HCT116 (cell line): ENCODE measurements at regions not wholly inside any gene's neighbourhood (a gene's known extent, or its start where the extent isn't known, plus 50 kb on each side); places are given as distances from the start of the nearest gene placed in this dataset.

Experiments
- ATAC-seq: fragments of 200-7000 bp; cut with Tn5 transposase; 2 replicates; pipeline ENCODE4 v1.9.1; 2020; ENCODE audit warnings: mild to moderate bottlenecking, moderate library complexity
- BruUV-seq: library from RNA; stranded (reverse); fragments of 400-500 nt; replicated peaks from 2 replicates; lab custom pipeline; 2021; lab: Mats Ljungman, UMichigan
- CTCF ChIA-PET: fragments of 300-600 bp; sonication (Branson Sonifier 250); formaldehyde crosslinking; loops from one replicate; lab custom pipeline; 2021; ENCODE audit warnings: antibody characterized with exemption; lab: Charles Lee
- POLR2A ChIA-PET: fragments of 300-600, 350-600 bp; sonication (Branson Sonifier 250); formaldehyde crosslinking; loops from one replicate; lab custom pipeline; 2021; ENCODE audit warnings: antibody characterized with exemption; lab: Charles Lee
- RAD21 ChIA-PET, 2 experiments: fragments of 300-600 bp; sonication (Branson Sonifier 250); formaldehyde crosslinking; loops; one replicate each; lab custom pipeline; 2023; ENCODE audit warnings: low total read pairs in 2 of 2; ENCODE audit not compliant: uncharacterized antibody in 2 of 2, unreplicated experiment in 2 of 2, low non-redundant PET in 1 of 2; lab: Charles Lee
- DNase-seq: peaks from one replicate; pipeline ENCODE4 v3.0.0-alpha.2; 2010; ENCODE audit warnings: low read depth, low spot score
- H2AFZ ChIP-seq: fragments of 200-600 bp; shearing (Covaris generic), sonication (generic); 2 replicates; pipeline ENCODE4 v1.6.1; 2017; ENCODE audit warnings: low read depth, mixed run types, mixed read lengths, antibody characterized with exemption, low read length; ENCODE audit not compliant: poor library complexity, severe bottlenecking
- H3K27ac ChIP-seq: 2 replicates; pipeline ENCODE4 v1.5.1; 2012; ENCODE audit warnings: low read depth, low read length
- H3K27me3 ChIP-seq: fragments of 200-600 bp; sonication (generic); 2 replicates; pipeline ENCODE4 v1.6.1; 2016; ENCODE audit warnings: mixed run types, low read length, mixed read lengths; ENCODE audit not compliant: insufficient read depth
- H3K36me3 ChIP-seq, 2 experiments: fragments of 200-500 bp in 1 of 2; fragments of 200-600 bp in 1 of 2; sonication (Bioruptor generic) in 1 of 2; sonication (generic) in 1 of 2; 2 replicates each; pipeline versions ENCODE4 v1.5.1 to v1.6.1; 2014 to 2016; ENCODE audit warnings: low read length in 2 of 2, inconsistent platforms in 1 of 2, mixed read lengths in 1 of 2, mixed run types in 1 of 2; ENCODE audit not compliant: insufficient read depth in 2 of 2, control insufficient read depth in 1 of 2
- H3K4me1 ChIP-seq, 2 experiments: fragments of 200-600 bp in 1 of 2; sonication (generic) in 1 of 2; 2 replicates each; pipeline versions ENCODE4 v1.5.1 to v1.6.1; 2012 to 2017; ENCODE audit warnings: low read length in 2 of 2, inconsistent platforms in 1 of 2, mild to moderate bottlenecking in 1 of 2, mixed read lengths in 1 of 2, mixed run types in 1 of 2, moderate library complexity in 1 of 2; ENCODE audit not compliant: insufficient read depth in 2 of 2, control insufficient read depth in 1 of 2
- H3K4me2 ChIP-seq: fragments of 200-600 bp; sonication (generic); 2 replicates; pipeline ENCODE4 v1.6.1; 2017; ENCODE audit warnings: mixed run types, low read length, mixed read lengths
- H3K4me3 ChIP-seq, 2 experiments: fragments of 200-600 bp in 1 of 2; sonication (generic) in 1 of 2; replicated peaks in 1 of 2; 2 replicates each; pipeline ENCODE4 v1.5.1; 2011 to 2016; ENCODE audit warnings: low read length in 2 of 2, control low read depth in 1 of 2, low read depth in 1 of 2, mild to moderate bottlenecking in 1 of 2, mixed read lengths in 1 of 2, mixed run types in 1 of 2
- H3K79me2 ChIP-seq: fragments of 200-600 bp; sonication (generic); 2 replicates; pipeline ENCODE4 v1.6.1; 2017; ENCODE audit warnings: mild to moderate bottlenecking, mixed run types, low read length, moderate library complexity, mixed read lengths; ENCODE audit not compliant: insufficient read depth
- H3K9ac ChIP-seq: fragments of 200-600 bp; sonication (generic); 2 replicates; pipeline ENCODE4 v1.6.1; 2016; ENCODE audit warnings: low read length, mixed read lengths
- H3K9me2 ChIP-seq: fragments of 200-600 bp; sonication (generic), shearing (Covaris generic); 2 replicates; pipeline ENCODE4 v1.6.1; 2017; ENCODE audit warnings: mixed run types, mild to moderate bottlenecking, moderate library complexity; ENCODE audit not compliant: insufficient read depth
- H3K9me3 ChIP-seq, 2 experiments: fragments of 200-500 bp in 1 of 2; fragments of 200-600 bp in 1 of 2; sonication (Bioruptor generic) in 1 of 2; sonication (generic) in 1 of 2; 2 replicates each; pipeline ENCODE4 v1.6.1; 2014 to 2017; ENCODE audit warnings: low read length in 2 of 2, mixed read lengths in 2 of 2, inconsistent platforms in 1 of 2, low read depth in 1 of 2, mild to moderate bottlenecking in 1 of 2, mixed run types in 1 of 2, moderate library complexity in 1 of 2; ENCODE audit not compliant: control insufficient read depth in 1 of 2, insufficient read depth in 1 of 2
- H4K20me1 ChIP-seq: fragments of 200-600 bp; sonication (generic), shearing (Covaris generic); 2 replicates; pipeline ENCODE4 v1.6.1; 2017; ENCODE audit warnings: mixed run types, mild to moderate bottlenecking, moderate library complexity; ENCODE audit not compliant: insufficient read depth
- ATF3 ChIP-seq: IDR thresholded peaks from 2 replicates; pipeline ENCODE4 v1.6.1; 2012
- CBX3 ChIP-seq: IDR thresholded peaks from 2 replicates; pipeline ENCODE4 v1.6.1; 2012; ENCODE audit warnings: low read depth
- CEBPB ChIP-seq: IDR thresholded peaks from 2 replicates; pipeline ENCODE4 v1.6.1; 2012; ENCODE audit warnings: low read depth
- CTCF ChIP-seq, 3 experiments: fragments of 200-600 bp in 1 of 3; sonication (generic) in 1 of 3; IDR thresholded peaks in 2 of 3; conservative IDR thresholded peaks in 1 of 3; 2 replicates each; pipeline ENCODE4 v1.5.1; 2012 to 2017; ENCODE audit warnings: low read depth in 2 of 3, low read length in 2 of 3, antibody characterized with exemption in 1 of 3, borderline replicate concordance in 1 of 3, control low read depth in 1 of 3, mild to moderate bottlenecking in 1 of 3, mixed read lengths in 1 of 3, mixed run types in 1 of 3, moderate library complexity in 1 of 3; ENCODE audit not compliant: insufficient read depth in 1 of 3
- EGR1 ChIP-seq: IDR thresholded peaks from 2 replicates; pipeline ENCODE4 v1.6.1; 2012; ENCODE audit warnings: low read depth
- ELF1 ChIP-seq: IDR thresholded peaks from 2 replicates; pipeline ENCODE4 v1.6.1; 2012; ENCODE audit warnings: low read depth, borderline replicate concordance
- EZH2 ChIP-seq: fragments of 200-600 bp; sonication (generic); IDR thresholded peaks from 2 replicates; pipeline ENCODE4 v1.6.1; 2017; ENCODE audit warnings: antibody characterized with exemption, mixed run types
- EZH2phosphoT487 ChIP-seq: fragments of 200-600 bp; IDR thresholded peaks from 2 replicates; pipeline ENCODE4 v1.6.1; 2018; ENCODE audit warnings: antibody characterized with exemption, borderline replicate concordance
- JUND ChIP-seq: IDR thresholded peaks from 2 replicates; pipeline ENCODE4 v1.6.1; 2012
- MAX ChIP-seq: IDR thresholded peaks from 2 replicates; pipeline ENCODE4 v1.6.1; 2012
- POLR2A ChIP-seq: IDR thresholded peaks from 2 replicates; pipeline ENCODE4 v1.7.0; 2011; ENCODE audit warnings: borderline replicate concordance; ENCODE audit not compliant: insufficient read depth, insufficient read length; ENCODE audit errors: extremely low read depth
- POLR2AphosphoS5 ChIP-seq: IDR thresholded peaks from 2 replicates; pipeline ENCODE4 v1.6.1; 2011; ENCODE audit warnings: mild to moderate bottlenecking, low read depth, low read length, moderate library complexity
- RAD21 ChIP-seq: IDR thresholded peaks from 2 replicates; pipeline ENCODE4 v1.6.1; 2012; ENCODE audit warnings: low read depth, mild to moderate bottlenecking
- REST ChIP-seq: IDR thresholded peaks from 2 replicates; pipeline ENCODE4 v1.6.1; 2012; ENCODE audit warnings: low read depth
- SIN3A ChIP-seq: IDR thresholded peaks from 2 replicates; pipeline ENCODE4 v1.6.1; 2012; ENCODE audit warnings: low read depth
- SP1 ChIP-seq: IDR thresholded peaks from 2 replicates; pipeline ENCODE4 v1.6.1; 2012; ENCODE audit warnings: low read depth
- SRF ChIP-seq: IDR thresholded peaks from 2 replicates; pipeline ENCODE4 v1.6.1; 2012; ENCODE audit warnings: low read depth
- YY1 ChIP-seq: IDR thresholded peaks from 2 replicates; pipeline ENCODE4 v1.6.1; 2011; ENCODE audit warnings: low read length, low read depth, moderate library complexity, mild to moderate bottlenecking; ENCODE audit not compliant: insufficient replicate concordance; ENCODE audit errors: extremely low read depth
- ZBTB33 ChIP-seq: IDR thresholded peaks from 2 replicates; pipeline ENCODE4 v1.6.1; 2011; ENCODE audit warnings: mild to moderate bottlenecking, low read length, moderate library complexity; ENCODE audit not compliant: insufficient replicate concordance; ENCODE audit errors: extremely low read depth
- ZFX ChIP-seq: fragments of 450-650 bp; IDR thresholded peaks from 2 replicates; pipeline ENCODE4 v1.6.1; 2017
- intact Hi-C: fragments of 100-400 bp; cut with micrococcal nuclease; formaldehyde crosslinking; loops from 2 replicates; pipeline ENCODE4 v1.10.0; 2022

- H3K79me2 ChIP-seq: no peaks in the 10 kb centered on the region
- ChIA-PET CTCF (no interaction called here), POLR2A (no interaction called here), RAD21 (no interaction called here)
- no peak overlapping the region for H3K4me2 ChIP-seq
- no peaks in the 10 kb centered on the region for H3K36me3 ChIP-seq
- no peak overlapping the region for H3K27ac ChIP-seq
- DNase-seq (no peak), ATAC-seq (no peak)
- intact Hi-C loops: no loop called here
- H2AFZ ChIP-seq: no peak overlapping the region
- no peaks in the 10 kb centered on the region for H4K20me1 ChIP-seq
- BruUV-seq: no TSS peak
- no peaks in the 10 kb centered on the region for H3K9me2 ChIP-seq
- TF ChIP-seq SIN3A: no peak
- no peak for TF ChIP-seq RAD21
- no peak for TF ChIP-seq ZFX
- no peak for TF ChIP-seq POLR2A
- TF ChIP-seq ZBTB33: no peak
- no peak for TF ChIP-seq SP1
- no peak for TF ChIP-seq EZH2
- TF ChIP-seq CTCF (IDR thresholded peaks at IDR 0.05 in 2 of 3, conservative IDR thresholded peaks at IDR 0.05 in 1 of 3; ENCODE audit: borderline replicate concordance in 1 of 3, insufficient read depth in 1 of 3, low read depth in 2 of 3, low read length in 2 of 3): no peak
- no peak for TF ChIP-seq POLR2AphosphoS5
- TF ChIP-seq ATF3: no peak
- no peak for TF ChIP-seq REST
- no peak for TF ChIP-seq CBX3
- no peak for TF ChIP-seq SRF
- no peak for TF ChIP-seq MAX
- TF ChIP-seq EGR1: no peak
- TF ChIP-seq CEBPB: no peak
- TF ChIP-seq JUND: no peak
- TF ChIP-seq YY1: no peak
- TF ChIP-seq ELF1: no peak
- no peak for TF ChIP-seq EZH2phosphoT487
- no peak overlapping the region for H3K9ac ChIP-seq
- H3K4me3 ChIP-seq: no peak overlapping the region
- H3K9me3 ChIP-seq: peaks cover 0 to 5% of the 10 kb centered on the region in 2 experiments; a peak in 2 of 4 replicates
- H3K27me3 ChIP-seq: no peaks in the 10 kb centered on the region
- H3K4me1 ChIP-seq: no peaks in the 10 kb centered on the region
Observed at GRCh38 chr13:80413611-80414010, 72.7 kb upstream of the SPRY2 start.
